A549 (cell line): ENCODE measurements at regions not wholly inside any gene's neighbourhood (a gene's known extent, or its start where the extent isn't known, plus 50 kb on each side); places are given as distances from the start of the nearest gene placed in this dataset.

Source experiments
- BCL3 ChIP-seq: fragments of >200 bp; sonication (Bioruptor Twin); formaldehyde crosslinking; IDR thresholded peaks from 3 replicates; pipeline ENCODE4 v1.6.1; 2016
- BHLHE40 ChIP-seq: IDR thresholded peaks from 2 replicates; pipeline ENCODE4 v1.6.1; 2012; ENCODE audit warnings: low read depth, low read length, inconsistent platforms
- CEBPB ChIP-seq, 2 experiments: fragments of >200 bp in 1 of 2; sonication (Bioruptor Twin) in 1 of 2; formaldehyde crosslinking in 1 of 2; IDR thresholded peaks; 2 replicates each; pipeline ENCODE4 v1.6.1; 2012 to 2016
- CTCF ChIP-seq: fragments of >200 bp; sonication (Bioruptor Twin); formaldehyde crosslinking; IDR thresholded peaks from 3 replicates; pipeline ENCODE4 v1.5.1; 2016
- E2F6 ChIP-seq: IDR thresholded peaks from 2 replicates; pipeline ENCODE4 v1.6.1; 2012; ENCODE audit warnings: low read depth, borderline replicate concordance
- HDAC2 ChIP-seq: fragments of 200-600 bp; sonication (generic); IDR thresholded peaks from 2 replicates; pipeline ENCODE4 v1.6.1; 2016
- JUN ChIP-seq, 2 experiments: fragments of >200 bp; sonication (Bioruptor Twin); formaldehyde crosslinking; IDR thresholded peaks; 2 replicates in 1 of 2; 3 replicates in 1 of 2; pipeline ENCODE4 v1.6.1; 2016 to 2017
- KDM1A ChIP-seq: fragments of 200-600 bp; sonication (generic); IDR thresholded peaks from 2 replicates; pipeline ENCODE4 v1.6.1; 2016; ENCODE audit warnings: low read depth, mild to moderate bottlenecking
- POLR2A ChIP-seq: IDR thresholded peaks from 2 replicates; pipeline ENCODE4 v1.6.1; 2012; ENCODE audit warnings: mild to moderate bottlenecking, low read length
- RNF2 ChIP-seq: fragments of 200-600 bp; sonication (generic); IDR thresholded peaks from 2 replicates; pipeline ENCODE4 v1.6.1; 2016; ENCODE audit warnings: low read depth, mild to moderate bottlenecking, antibody characterized with exemption, moderate library complexity, borderline replicate concordance
- SREBF2 ChIP-seq: fragments of 450-650 bp; IDR thresholded peaks from 2 replicates; pipeline ENCODE4 v1.6.1; 2014; ENCODE audit warnings: mild to moderate bottlenecking, moderate library complexity

- TF ChIP-seq HDAC2 (no peak), SREBF2 (no peak), CTCF (no peak), JUN (IDR thresholded peaks at IDR 0.05) (no peak), BCL3 (no peak), BHLHE40 (no peak), POLR2A (no peak), RNF2 (no peak), CEBPB (IDR thresholded peaks at IDR 0.05) (no peak), KDM1A (no peak), E2F6 (no peak)
Observed at GRCh38 chr7:137157256-137157655, 186.3 kb downstream of the PTN start.
